HG02885 (cell line): ENCODE measurements at regions not wholly inside any gene's neighbourhood (a gene's known extent, or its start where the extent isn't known, plus 50 kb on each side); places are given as distances from the start of the nearest gene placed in this dataset.
"Not testable (repeated sequence)": the region's sequence is repeated elsewhere in the genome, so short reads cannot be mapped to it uniquely, and the experiment has no call there.

ENCODE experiments used
- ATAC-seq: cut with Tn5 transposase; IDR thresholded peaks from one replicate; pipeline ENCODE4 v1.9.1; 2021; ENCODE audit warnings: mild to moderate bottlenecking; ENCODE audit not compliant: unreplicated experiment, poor library complexity

DNA sequence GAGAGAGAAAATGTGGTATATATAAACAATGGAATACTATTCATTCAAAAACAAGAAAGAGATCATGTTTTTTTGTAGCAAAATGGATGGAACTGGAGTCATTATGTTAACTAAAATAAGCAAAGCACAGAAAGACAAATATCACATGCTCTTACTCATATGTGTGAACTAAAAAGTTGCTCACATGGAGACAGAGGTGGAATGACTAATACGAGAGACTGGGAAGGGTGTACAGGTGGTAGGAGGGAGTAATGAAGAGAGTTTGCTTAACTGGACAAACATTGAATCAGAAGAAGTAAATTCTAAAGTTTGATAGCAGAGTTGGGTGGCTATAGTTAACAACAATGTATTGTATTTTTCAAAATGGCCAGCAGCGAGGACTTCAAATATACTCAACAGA is 1080.7 kb upstream of the CHAC2 start:
- no peak for ATAC-seq

DNA sequence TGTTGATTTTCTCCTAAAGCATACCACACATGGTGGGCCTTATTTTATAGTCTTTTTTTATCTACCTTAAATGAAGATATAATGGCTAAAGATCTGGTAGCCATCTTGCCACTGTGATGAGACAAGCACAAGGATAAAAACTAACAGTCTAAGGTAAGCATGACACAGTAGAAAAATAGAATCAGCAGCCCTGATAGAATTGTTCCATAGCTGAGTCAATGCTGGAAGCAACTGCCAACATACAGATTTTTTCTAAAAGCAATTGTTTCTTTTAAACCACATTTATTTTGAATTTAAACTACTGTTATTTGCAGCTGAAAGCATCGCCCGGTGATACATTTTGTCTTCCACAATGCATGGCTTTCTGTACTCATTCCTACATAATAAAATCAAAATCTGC is 1091.5 kb upstream of the CHAC2 start:
- no peak for ATAC-seq

DNA sequence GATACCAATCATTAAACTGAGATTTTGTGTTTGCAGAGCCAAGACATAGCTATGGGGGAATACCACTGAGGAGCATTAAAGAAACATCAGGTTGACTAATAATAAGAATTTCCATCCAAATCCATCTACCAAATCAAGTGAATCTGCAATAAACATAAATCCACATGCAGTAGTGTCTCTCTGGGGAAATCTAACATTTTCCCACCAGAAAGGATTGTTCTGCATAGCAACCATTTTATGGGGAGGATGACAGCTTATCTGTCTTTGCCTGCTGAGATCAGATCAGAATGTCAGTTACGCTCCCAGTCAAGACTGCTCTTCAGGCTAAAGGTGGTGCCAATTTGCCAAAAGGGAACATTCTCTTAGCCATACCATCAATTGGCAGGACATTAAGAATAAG is 1098.9 kb upstream of the CHAC2 start:
- ATAC-seq, result no peak

DNA sequence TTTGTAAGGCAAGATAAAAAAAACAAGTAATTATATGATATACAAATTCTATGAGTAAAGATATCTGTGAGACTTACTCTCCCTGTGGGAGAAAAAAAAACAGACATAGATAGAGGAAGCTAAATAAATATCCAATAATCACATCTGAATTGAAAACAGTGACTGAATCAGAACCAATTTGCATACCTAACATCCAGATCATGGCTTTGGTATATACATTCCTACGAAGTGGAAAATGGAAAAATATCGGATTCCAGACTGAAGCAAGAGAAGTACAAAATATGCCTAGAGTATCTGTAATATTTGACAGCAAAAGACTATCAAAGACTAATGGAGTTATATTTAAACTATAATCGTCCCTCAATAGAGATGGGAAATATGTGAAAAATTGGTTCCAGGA is 1108.1 kb upstream of the CHAC2 start:
- no peak for ATAC-seq

DNA sequence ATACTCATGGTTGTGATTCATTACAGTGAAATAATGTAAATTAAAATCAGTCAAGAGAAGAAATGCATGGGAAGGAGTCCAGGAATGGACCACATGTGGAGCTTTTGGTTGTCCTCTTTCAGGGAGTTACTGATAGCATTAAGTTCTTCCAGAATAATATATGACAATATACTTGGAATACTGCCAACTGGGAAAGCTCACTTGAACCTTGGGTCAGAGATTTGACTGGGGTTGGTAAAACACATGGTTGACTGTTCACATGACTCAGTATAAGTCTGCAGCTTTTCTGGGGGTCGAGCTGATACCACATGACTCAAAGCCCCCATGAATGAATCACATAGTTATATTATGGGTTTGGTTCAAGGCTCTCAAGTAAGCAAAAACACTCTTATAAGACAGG is 1109.0 kb upstream of the CHAC2 start:
- ATAC-seq, result no peak

DNA sequence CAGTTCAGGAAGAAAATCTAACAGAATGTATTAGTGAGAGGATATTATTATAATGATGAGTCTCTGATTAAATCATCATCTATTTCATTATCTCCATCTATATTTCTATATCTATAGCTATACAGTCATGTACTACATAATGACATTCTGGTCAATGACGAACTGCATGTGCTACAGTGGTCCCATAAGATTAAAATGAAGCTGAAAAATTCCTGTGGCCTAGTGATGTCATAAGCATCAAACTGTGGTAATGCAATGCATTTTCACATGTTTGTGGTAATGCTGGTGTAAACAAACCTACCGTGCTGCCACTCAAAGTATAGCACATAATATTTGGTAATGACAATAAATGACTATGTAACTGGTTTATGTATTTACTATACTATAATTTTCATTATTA is 1127.9 kb upstream of the CHAC2 start:
- ATAC-seq, result no peak

DNA sequence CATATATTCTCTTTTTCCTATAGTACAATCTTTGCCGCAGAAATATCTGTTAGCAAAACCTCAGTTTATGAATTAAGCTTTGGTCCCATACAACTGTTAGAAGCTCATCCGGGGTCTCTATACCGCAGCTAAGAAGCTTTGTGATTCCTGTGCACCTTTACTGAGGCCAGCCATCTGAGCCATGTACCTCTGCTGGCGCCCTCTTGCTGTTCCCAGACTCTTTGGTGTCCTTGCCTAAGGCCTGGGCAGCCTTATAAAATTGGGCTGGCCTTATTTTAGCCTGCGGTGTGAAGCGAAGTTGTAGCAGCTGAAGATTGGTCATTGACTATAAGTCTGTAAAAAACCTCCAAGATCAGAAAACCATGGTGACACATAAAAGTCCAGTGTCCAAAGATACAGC is 1135.1 kb upstream of the CHAC2 start:
- ATAC-seq, result no peak

DNA sequence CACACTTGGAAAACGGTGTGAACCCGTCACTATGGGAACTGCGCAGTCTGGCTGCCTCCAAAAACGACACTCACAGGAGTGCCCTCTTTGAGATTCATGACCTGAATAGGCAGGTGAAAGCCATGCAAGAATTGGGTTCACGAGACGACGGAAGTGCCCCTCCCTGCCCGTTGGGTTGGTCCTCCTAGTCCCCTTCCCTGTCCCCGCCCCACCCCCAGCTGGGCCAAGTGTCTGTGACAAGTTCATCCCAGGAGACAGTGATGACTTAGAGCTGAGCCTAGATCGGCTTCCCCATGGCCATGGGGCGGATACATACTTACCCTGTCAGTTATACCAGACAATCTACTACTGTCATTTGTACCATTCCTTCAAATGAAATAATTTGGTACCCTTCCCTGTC is 1137.7 kb upstream of the CHAC2 start:
- ATAC-seq, result no peak

DNA sequence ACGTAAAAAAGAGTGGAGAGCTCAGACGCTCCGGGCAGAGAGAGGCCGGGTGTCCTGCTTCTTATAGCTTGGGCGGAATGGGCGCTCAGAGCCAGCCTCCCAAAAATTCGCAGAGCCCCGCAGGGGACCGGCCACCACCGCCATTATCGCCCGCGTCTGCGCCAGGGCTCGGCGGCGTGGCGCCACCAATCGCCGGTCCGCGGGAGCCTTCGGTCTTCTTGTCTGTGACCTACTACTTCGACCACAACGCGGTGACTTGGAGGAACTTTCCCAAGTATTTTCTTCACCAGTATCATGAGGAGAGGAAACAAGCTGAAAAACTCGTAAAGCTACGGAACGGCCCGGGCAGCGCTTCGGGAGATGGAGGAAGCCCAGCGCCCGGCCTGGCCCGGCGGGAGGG is 1138.1 kb upstream of the CHAC2 start:
- ATAC-seq, result no peak

DNA sequence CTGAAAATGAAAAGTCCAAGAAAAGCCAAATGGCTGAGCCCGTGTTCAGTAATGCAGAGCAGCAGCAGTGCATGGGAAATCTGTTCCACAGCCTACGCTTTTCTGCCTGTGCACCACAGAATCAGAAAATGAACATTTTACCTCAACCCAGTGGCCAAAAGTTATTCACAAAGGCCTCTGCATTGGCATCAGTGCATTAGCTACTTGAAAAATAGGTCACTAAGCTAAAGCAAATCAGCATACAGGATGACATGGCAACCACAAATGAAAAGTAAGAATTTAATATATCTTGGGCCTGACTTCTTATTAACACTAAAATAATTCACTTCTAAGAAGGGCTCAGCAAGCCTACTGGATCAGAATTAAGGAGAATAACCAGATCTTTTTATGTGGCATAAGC is 1145.3 kb upstream of the CHAC2 start:
- ATAC-seq, result no peak

DNA sequence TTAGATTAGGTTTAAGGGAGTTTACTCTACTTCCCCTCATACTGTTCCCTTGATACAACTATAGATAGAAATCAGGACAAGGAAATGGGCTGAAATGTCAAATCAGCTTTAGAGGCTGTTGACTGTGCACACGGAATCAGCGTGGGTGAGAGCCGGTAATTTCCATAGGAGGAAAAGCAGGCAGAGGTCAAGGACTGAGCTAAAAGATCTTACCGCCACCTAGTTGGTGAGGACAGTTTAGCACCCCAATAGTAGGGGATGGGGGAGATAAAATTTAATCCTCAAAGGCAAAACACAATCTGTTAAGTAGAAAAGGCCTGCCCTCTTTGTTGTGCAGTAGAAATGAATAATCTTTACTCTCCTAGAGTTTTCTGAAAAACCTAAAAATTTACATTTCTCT is 1154.5 kb upstream of the CHAC2 start:
- ATAC-seq, result no peak

DNA sequence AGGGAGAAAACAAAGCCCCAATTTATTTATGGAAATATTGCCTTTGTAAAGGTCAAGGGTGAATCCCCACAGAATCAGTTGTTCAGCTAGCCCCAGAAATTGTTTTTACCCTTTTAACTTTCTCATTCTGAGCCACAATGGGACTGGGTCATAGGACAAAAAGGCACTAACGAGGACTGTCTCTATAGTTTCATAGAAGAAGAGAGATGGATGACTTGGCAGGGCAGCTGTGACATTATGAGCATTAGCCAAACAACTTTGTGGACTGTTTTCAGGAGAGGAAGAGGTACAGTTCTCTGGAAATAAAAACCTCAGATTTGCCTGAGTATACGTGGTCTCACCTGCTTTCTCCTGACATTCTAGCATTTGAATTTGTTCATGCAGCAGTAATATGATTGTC is 1155.8 kb upstream of the CHAC2 start:
- no peak for ATAC-seq

DNA sequence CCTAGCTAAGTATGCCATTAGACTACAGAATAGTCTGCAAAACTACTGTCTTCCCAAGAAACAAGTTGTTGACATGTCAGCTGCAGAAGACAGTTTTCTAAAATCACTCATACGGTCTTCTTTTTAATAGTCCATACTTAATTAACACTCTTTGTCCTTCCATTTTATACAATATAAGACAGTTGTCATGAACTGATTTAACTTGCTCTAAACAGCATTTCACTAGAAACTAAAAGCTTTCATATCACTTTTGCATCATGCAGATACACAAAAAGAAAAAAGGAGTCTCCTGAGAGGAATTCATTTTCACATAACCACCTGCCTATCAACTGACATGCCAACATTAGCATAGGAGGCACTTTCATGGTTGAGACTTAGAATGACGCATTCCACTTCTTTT is 1159.6 kb upstream of the CHAC2 start:
- no peak for ATAC-seq

DNA sequence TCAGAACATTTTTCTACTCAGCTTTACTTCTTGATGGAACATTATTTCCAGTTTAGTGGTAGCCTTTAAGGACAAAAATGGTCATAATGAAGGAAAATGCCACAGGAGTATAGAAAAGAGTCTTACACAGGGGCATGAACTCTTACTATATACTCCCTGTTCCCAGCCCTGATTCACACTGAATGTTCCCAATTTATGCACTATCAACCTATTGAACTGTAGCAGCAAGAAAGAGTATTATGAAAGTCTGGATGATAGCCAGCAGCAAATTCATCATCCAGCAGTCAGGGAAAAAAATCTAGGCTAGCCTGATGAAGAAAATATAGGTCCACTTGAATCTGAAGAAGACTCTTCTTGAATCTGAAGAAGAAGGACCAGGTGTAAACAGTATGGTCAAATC is 1170.3 kb upstream of the CHAC2 start:
- no peak for ATAC-seq

DNA sequence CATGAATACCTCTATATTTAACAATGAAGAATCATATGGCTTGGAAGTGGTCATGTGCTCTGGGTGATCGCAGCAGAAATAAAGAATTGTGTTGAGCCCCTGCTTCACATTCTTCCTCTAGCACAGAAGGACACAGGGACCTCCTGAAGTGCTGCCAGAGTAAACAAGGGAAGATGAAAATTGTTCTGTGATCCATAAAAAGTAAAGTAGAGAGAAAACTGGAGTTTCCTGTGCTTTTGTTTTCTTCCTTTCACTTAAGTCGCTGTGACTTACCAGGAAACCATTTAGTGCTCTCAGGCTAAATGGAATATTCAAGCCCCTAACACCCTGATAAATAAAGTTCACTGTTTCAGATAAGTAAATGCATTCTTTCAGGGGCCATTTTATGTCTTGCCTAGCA is 1173.6 kb upstream of the CHAC2 start:
- ATAC-seq, result no peak

DNA sequence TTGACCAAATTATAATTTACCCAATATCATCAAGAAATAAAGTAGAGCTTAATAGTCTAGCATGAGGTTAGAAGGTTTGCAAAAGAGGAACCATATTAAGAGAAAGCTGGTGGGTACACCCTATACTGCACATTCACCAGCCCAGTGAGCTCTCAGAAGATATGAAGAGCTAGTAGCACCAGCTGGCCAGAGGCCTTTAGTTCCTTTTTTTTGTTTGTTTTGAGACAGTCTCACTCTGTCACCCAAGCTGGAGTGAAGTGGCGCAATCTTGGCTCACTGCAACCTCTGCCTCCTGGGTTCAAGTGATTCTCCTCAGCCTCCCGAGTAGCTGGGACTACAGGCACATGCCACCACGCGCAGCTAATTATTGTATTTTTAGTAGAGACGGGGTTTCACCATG is 1183.5 kb upstream of the CHAC2 start:
- not testable (repeated sequence) for ATAC-seq

DNA sequence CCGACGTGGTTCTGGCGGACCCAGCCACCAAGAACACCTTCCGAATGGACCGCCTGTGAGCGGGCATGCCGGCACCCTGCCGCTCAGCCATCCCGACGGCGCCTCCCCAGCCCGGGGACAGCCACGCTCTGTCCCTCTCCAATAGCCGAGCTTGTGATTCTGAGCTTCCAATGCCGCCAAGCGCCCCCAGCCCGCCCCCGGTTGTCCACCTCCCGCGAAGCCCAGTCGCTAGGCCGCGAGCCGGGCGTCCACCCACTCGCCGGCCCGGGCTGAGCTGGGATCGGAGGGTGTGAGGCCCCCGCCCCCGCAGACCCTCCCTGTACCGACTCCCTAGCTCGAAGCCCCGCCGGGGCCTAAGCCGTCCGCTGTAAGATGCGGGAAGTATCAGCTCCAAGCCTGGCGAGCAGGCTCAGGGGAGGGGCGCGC is 1195.1 kb upstream of the CHAC2 start:
- no peak for ATAC-seq

DNA sequence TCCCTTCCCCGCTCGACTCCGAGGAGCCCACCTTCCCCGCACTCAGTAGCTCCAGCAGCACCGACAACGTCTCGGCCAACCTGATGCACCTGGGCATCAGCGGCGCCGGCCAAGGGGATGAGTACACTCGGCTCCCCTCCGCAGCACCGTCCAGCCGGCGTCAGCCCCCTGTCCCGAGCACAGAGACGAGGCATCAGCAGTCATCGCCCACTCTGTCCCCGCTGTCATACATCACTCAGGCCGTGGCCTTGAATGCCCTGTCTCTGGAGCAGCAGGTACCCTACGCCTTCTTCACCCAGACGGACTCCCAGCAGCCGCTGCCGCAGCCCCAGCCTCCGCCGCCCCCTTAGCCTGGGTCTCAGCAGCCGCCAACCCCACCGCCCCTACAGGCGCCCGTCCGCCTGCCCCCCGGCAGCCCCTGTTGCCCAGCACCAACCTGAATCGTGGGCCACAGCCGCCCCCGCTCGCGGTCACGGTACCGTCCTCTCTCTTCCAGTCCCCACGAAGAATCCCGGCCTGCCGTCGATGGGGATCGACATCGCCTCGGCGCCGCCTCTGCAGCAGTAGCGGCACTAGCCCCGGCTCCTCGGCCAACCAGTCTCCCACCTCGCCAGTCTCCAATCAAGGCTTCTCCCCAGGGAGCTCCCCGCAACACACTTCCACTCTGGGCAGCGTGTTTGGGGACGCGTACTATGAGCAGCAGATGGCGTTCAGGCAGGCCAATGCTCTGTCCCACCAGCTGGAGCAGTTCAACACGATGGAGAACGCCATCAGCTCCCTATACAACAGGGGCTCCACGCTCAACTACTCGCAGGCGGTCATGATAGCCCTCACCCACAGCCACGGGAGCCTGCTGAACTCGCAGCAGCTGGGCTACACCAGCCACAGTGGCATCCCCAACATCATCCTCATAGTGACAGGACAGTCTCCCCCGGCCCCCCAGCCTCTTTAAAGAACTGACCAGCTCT is 1195.9 kb upstream of the CHAC2 start:
- no peak for ATAC-seq

DNA sequence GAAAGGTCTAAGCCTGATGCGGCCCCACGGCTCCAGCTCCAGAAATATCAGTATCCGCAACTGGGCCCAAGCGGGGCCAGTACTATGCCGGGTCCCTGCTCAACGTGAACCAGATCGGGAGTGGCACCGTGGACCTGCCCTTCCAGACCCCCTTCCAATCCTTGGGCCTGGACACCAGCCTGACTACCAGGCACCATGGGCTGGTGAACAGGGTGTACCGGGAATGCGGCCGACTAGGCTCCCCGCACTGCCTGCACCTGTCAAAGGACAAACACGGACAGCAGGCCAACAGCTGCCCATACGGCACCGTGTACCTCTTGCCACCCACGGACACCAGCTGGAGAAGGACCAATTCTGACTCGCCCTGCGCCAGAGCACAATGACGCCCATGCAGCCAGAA is 1196.9 kb upstream of the CHAC2 start:
- ATAC-seq, result no peak

DNA sequence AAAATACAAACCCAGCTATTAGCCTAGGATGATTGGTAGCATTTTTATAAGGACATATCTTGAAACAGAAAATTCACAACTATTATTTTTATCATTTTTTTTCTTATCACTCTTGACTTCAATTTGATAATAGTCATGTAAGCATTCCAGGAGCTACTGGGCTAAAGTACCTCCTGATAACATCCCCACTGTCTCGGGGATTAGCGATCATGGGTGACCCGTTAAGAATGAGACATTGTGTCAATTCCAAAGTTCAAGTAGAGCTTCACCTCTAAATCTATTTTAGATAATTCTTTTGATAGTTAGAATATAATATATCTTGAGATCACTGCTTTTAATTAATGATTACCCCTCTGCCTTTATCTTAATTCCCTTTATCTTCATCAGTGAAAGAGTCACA is 1204.5 kb upstream of the CHAC2 start:
- no peak for ATAC-seq

DNA sequence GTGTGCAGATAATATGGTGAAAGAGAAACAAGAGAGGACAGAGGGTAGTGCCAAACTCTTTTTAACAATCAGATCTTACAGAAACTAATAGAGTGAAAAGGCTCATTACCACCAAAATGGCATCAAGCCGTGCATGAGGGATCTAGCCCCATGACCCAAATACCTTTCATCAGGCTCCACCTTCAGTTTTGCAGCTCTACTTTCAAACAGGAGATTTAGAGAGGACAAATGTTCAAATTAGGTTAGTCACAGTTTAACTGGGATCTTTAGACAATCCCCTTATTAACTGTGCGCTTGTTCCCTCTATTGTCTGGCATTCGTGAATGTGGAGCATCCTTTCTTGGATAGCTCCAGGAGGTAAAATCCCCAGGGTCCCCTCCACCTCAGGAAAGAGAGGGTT is 1209.3 kb upstream of the CHAC2 start:
- ATAC-seq, result no peak

DNA sequence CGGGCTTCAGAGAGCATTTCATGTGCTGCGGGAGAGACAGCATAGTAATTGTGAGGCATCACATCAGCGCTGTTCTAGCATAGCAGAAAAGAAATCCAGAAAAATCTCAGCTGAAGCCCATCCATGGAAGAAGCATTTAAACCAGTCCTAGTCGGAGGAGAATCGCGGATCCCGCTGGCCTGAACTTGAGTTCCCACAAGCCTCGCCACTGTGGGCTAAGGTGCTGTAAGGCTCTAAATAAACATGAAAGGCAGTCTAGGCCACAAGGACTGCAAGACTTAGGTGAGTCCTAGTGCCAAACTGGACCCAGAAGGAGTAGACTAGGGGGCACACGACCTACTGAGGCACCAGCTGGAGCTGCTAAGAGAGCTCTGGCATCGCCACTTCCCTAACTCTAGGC is 1225.3 kb upstream of the CHAC2 start:
- no peak for ATAC-seq
